ENCODE measurements at regions not wholly inside any gene's neighbourhood (a gene's known extent, or its start where the extent isn't known, plus 50 kb on each side); places are given as distances from the start of the nearest gene placed in this dataset.

DNA sequence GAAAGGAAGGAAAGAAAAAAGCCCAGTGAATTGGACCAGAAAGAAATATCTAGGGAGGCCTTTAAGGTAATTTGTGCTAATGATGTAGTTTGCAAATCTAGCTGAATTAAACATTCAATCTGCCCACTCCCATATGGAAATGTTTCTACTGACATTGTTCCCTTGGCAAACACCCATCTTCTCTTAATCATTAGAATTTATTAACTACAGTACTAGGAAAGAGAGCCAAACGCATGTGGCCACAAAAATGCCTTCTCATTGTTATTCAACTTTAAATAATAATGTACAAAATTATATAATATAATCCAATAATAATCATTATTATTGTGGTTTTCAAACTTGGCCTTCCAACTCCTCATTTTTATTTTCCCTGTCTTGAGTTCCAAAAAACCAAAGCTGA lies 234.7 kb downstream of the NHLRC3 start:
- TF ChIP-seq CTCF (IDR thresholded peaks at IDR 0.05) (no peak), POLR2AphosphoS5 (IDR thresholded peaks at IDR 0.05; ENCODE audit: low read depth, low read length) (no peak), SIN3A (IDR thresholded peaks at IDR 0.05; ENCODE audit: borderline replicate concordance, insufficient read depth, low read depth, low read length) (no peak), TCF7L2 (IDR thresholded peaks at IDR 0.05; ENCODE audit: low read depth, low read length) (no peak)
- TF ChIP-seq, protein P1, sequence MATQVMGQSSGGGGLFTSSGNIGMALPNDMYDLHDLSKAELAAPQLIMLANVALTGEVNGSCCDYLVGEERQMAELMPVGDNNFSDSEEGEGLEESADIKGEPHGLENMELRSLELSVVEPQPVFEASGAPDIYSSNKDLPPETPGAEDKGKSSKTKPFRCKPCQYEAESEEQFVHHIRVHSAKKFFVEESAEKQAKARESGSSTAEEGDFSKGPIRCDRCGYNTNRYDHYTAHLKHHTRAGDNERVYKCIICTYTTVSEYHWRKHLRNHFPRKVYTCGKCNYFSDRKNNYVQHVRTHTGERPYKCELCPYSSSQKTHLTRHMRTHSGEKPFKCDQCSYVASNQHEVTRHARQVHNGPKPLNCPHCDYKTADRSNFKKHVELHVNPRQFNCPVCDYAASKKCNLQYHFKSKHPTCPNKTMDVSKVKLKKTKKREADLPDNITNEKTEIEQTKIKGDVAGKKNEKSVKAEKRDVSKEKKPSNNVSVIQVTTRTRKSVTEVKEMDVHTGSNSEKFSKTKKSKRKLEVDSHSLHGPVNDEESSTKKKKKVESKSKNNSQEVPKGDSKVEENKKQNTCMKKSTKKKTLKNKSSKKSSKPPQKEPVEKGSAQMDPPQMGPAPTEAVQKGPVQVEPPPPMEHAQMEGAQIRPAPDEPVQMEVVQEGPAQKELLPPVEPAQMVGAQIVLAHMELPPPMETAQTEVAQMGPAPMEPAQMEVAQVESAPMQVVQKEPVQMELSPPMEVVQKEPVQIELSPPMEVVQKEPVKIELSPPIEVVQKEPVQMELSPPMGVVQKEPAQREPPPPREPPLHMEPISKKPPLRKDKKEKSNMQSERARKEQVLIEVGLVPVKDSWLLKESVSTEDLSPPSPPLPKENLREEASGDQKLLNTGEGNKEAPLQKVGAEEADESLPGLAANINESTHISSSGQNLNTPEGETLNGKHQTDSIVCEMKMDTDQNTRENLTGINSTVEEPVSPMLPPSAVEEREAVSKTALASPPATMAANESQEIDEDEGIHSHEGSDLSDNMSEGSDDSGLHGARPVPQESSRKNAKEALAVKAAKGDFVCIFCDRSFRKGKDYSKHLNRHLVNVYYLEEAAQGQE (IDR thresholded peaks at IDR 0.05; ENCODE audit: insufficient read depth in 1 of 2, low read depth in 2 of 2, low read length in 1 of 2), result no peak
